GM04504 (cell line): ENCODE measurements at regions not wholly inside any gene's neighbourhood (a gene's known extent, or its start where the extent isn't known, plus 50 kb on each side); places are given as distances from the start of the nearest gene placed in this dataset.
A peak's percentile ranks its signal among the peaks of the same experiment; 100 is the strongest.

ENCODE experiments used
- DNase-seq: peaks from one replicate; pipeline ENCODE4 v3.0.0-alpha.2; 2012; ENCODE audit warnings: low read depth

- DNase-seq = no peak
Observed at GRCh38 chr2:217228732-217229131, 368.9 kb upstream of the TNP1 start.

GRCh38 chr2:217227794-217228193, 367.9 kb upstream of the TNP1 start:
- DNase-seq = no peak

DNA sequence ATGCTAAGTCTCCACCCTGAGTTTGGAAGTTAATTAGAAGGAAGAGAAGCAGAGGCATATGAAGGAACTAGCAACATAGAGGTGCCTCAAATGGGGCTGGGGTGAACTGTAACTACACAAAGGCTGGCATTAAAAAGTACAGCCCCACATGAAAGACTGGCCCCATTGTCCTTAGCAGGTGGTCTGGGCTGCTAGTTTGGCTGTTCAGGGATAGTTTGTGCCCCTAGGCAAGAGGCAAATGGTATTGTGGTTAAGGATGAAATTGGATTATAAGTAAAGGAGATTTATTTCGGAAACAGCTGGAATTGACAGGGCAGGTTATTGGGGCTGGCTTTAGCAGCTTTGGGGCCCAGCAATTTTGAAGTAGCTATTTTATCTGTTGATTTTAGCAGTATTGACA, 365.7 kb upstream of the TNP1 start:
- DNase-seq = no peak

DNA sequence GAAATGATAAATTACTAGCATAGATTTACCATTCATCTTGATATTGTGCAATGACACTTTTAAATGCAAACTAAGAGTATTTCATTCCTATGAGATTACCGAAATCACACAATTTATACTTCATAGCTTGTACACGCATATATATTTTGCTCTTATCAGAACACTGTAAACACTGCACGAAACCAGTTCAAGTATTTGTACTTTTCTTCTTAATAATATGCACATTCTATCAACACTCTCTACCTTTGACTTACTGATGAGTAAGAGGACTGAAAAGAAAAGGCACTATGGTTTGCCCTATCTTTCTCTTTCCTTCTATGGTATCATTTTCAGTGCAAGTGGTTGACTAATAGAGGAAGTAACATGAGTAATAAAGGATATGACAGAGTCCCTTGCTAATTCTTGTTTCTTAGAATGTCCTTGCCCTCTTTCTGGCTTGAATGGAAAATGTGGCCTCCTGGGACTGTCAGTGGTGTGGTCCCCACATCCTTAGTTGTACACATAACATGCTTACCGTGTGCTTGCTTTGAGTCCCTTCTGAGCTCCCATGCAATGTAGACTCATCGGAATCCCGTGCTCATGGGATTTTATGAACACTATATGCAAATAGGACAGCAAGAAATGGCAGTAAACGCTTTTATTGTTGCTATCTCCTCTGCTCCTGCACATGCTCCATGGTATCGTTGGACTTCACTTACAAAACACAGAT, 363.5 kb upstream of the TNP1 start:
- peak; percentile 24 for DNase-seq

DNA sequence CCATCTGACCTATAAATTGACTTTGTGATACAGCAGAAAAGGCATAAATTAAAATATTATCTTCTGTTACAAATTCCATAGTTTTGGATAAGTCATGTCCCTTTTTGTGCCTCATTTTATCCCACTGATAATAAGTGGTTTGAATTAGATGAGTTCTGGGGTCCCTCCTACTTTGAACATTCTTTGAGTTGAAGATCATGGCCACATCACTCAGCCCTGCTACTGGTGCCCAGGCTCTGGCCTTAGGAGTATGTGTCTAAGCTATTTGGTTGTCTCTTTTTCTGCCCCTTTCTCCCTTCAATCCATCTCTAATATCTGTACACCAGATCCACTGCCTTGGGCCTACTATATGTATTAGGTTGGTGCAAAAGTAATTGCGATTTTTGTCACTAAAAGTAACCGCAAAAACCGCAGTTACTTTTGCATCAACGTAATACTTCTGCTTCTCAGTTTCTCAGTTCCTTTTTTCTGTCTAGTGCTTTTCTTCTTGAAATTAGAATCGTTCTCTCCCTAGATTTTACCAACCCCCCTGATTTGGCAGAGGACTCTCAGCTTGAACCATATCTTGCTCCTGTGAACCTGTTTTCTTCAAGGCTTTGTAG, 362.5 kb upstream of the TNP1 start:
- no peak for DNase-seq

GRCh38 chr2:217220228-217221013, 360.6 kb upstream of the TNP1 start:
- no peak for DNase-seq

GRCh38 chr2:217219164-217219520, 359.3 kb upstream of the TNP1 start:
- DNase-seq = no peak

DNA sequence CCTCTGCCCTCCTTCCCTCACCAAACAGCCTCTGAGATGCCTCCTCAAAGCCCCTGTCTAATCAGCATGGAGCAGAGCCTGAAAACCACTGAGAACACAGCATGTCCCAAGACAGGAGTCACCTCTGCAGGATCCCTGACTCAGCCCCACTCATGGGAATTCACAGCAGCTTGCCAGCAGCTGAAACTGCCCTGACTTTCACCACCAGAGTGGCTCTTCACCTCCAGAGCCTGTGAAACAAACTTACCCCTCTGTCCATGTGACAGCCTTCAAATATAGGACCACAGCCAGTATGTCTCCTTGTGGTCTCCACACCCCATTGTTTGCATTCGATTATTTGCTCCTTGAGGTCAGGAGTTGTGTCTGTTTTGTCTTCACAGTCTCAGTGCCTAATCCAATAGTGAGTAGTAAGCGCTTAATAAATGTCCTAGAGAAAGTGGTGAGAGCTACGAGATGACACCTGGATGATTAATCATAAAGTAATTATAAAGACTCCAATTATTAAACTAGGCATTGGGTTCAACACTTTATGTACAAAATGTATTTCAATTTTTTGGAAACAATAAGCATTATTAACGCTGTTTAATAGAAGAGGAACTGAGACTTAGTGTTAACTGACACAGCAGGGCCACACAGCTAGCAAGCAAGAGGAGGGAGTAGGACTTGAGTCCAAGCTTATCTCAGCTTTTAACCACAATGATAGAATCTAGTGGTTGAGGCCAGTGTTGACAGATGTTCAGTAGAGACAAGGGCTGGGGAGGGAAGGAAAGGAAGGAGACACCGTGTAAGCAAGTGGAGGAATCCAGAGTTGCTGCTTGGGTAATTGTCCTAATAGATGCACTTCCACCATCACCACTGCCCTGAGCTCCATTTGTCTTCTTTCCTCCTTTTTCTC, 358.7 kb upstream of the TNP1 start:
- DNase-seq = peak; percentile 21

DNA sequence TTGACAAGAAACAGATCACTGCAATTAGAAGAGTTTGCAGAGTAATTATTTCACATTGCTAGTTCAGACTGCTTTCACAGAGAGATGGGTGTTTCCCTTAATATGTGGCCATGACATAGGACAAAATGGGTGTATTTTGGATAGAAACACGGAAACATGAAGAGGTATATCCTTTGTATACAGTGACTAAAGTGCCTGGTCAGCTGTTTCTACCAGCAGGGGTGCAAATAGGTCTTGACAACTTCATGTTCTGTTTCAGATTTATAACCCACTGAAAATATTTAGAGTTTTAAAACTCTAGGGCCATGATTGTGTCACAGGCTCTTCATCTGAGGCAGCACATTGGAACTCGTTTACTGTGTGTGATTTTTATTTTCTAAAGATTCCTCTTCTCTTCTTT, 357.1 kb upstream of the TNP1 start:
- no peak for DNase-seq

- DNase-seq = no peak
Observed at GRCh38 chr2:217216316-217216715, 356.5 kb upstream of the TNP1 start.

DNA sequence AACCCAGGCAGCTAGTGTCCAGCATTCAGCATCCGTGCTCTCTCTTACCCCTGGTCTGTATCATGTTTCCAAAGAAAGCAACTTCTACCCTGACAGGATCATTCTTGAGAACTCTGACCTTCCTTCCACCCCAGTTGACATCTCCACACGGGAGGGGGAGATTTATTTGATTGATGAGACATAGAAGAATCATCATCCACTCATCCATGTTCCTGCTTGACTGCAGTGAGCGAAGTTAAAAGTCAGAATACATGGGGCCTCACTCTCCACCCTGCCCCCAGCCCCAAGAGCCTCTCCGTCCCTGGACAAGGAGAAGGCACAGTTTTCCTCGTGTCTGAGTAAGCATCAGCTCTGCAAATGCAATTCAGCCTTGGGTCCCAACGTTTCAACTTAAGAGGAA, 356.0 kb upstream of the TNP1 start:
- DNase-seq = no peak

GRCh38 chr2:217208867-217209266, 349.0 kb upstream of the TNP1 start:
- no peak for DNase-seq

GRCh38 chr2:217207699-217208010, 347.8 kb upstream of the TNP1 start:
- DNase-seq = no peak

- DNase-seq = no peak
Observed at GRCh38 chr2:217206907-217207698, 347.2 kb upstream of the TNP1 start.

- DNase-seq = no peak
Observed at GRCh38 chr2:217206016-217206725, 346.3 kb upstream of the TNP1 start.

DNA sequence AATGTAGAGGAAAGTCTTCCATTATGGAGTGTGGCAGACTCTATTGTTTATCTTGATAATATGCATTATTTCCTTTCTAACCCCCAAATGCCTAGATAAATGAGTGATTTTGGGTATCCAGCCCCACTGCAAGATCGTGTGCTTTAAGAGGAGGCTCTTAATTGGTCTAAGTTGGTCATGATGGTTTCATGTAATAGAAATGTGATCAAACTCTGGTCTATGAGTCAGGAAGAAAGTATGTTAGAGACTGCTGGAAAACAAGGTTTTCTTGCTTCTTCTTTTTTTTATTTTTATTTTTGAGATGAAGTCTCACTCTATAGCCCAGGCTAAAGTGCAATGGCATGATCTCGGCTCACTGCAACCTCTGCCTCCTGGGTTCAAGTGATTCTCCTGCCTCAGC, 344.5 kb upstream of the TNP1 start:
- no peak for DNase-seq

DNA sequence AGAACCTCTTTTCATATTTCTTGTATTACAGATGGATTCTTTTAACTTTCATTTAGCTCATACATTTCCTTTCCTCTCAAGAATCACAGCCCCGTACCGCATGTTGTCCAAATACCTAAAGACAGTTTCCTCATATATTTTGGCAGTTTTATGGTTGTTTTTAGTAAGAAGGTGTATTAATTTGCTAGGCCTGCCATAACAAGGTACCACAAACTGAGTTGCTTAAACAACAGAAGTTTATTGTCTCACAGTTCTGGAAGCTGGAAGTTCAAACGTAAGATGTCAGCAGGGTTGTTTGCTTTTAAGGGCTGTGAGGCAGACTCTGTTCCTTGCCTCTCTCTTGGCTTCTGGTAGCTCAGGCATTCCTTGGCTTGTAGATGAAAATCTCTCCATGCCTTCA, 343.2 kb upstream of the TNP1 start:
- DNase-seq = no peak

DNA sequence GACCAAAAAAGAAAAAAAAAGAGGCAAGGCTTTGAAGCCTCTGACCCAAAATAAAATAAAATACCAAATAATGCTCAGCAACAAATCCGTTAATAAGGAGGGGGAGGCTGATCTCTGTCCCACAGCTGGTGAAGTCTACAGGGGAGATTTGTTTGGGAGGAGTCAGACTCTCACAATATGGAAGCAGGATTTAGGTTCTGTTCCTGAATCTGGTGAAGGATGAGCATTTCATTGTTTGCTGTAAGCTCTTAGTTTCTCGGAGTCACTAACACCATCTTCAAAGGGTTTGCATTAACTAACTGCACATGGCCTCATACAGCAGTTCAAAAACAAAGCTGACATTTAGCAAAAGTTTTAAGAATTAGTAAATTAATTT, 339.4 kb upstream of the TNP1 start:
- DNase-seq = no peak

- no peak for DNase-seq
Observed at GRCh38 chr2:217195658-217196446, 336.0 kb upstream of the TNP1 start.

- no peak for DNase-seq
Observed at GRCh38 chr2:217195016-217195415, 335.2 kb upstream of the TNP1 start.
